ENCODE measurements at regions not wholly inside any gene's neighbourhood (a gene's known extent, or its start where the extent isn't known, plus 50 kb on each side); places are given as distances from the start of the nearest gene placed in this dataset.

DNA sequence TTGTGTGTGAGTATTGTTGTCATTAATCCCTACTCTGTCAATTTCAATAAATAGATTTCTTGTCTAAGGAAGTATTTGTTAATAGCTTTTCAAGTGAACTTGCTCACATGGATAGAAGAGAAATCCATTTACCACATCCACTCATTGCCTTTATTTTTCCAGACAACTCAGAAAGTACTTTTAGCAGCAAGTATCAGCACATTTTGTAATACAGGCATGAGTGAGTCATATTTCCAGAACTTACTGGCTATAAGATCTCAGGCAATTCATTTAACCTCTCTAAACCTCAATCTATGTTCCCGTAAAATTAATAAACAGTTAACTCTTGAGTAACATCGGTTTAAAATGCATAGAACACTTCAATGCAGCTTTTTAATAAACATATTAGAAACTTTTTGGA is 317.9 kb upstream of the PCDH7 start:
- 87% methylated on average over 2 of the region's 2 CpGs; no CpG with 5 or more reads in 1 of the 2 experiments for WGBS, 2 experiments (ENCODE audit: insufficient coverage in 1 of 2, insufficient read length in 1 of 2)
- H3K27ac ChIP-seq (ENCODE audit: low read depth, low read length), result no peak overlapping the region
- Mint-ChIP-seq H3K27ac (no peak overlapping the region), H3K4me1 (no peaks in the 10 kb centered on the region), H3K9me3 (peaks cover 3% of the 10 kb centered on the region), H3K27me3 (ENCODE audit: insufficient read depth) (no peaks in the 10 kb centered on the region), H3K4me3 (no peak overlapping the region), H3K36me3 (ENCODE audit: low read depth) (no peaks in the 10 kb centered on the region)
- H3K9ac ChIP-seq (ENCODE audit: extremely low read depth, low read length, poor library complexity, severe bottlenecking), result no peak overlapping the region
- H3K27me3 ChIP-seq (ENCODE audit: control insufficient read depth, insufficient read depth, low read length, poor library complexity, severe bottlenecking), result no peaks in the 10 kb centered on the region
- no peak for DNase-seq
- H3K36me3 ChIP-seq (ENCODE audit: control insufficient read depth, insufficient read depth, low read length), result no peaks in the 10 kb centered on the region
- H3K4me3 ChIP-seq (ENCODE audit: low read length), result no peak overlapping the region
- no peak for TF ChIP-seq CTCF (conservative IDR thresholded peaks at IDR 0.05)
- H3K4me1 ChIP-seq (ENCODE audit: control insufficient read depth, insufficient read depth, low read length), result no peaks in the 10 kb centered on the region
- H3K9me3 ChIP-seq (ENCODE audit: control insufficient read depth, low read length), result no peaks in the 10 kb centered on the region

GRCh38 chr4:30413915-30414314 is 306.3 kb upstream of the PCDH7 start:
- Mint-ChIP-seq H3K27me3 (ENCODE audit: insufficient read depth) (no peaks in the 10 kb centered on the region), H3K4me1 (no peaks in the 10 kb centered on the region), H3K36me3 (ENCODE audit: low read depth) (peaks cover 4% of the 10 kb centered on the region), H3K9me3 (peaks cover 64% of the 10 kb centered on the region), H3K27ac (no peak overlapping the region), H3K4me3 (no peak overlapping the region)
- H3K27ac ChIP-seq (ENCODE audit: low read depth, low read length), result no peak overlapping the region
- H3K4me3 ChIP-seq (ENCODE audit: low read length), result no peak overlapping the region
- no peak overlapping the region for H3K9ac ChIP-seq (ENCODE audit: extremely low read depth, low read length, poor library complexity, severe bottlenecking)
- TF ChIP-seq CTCF (conservative IDR thresholded peaks at IDR 0.05), result no peak
- no peaks in the 10 kb centered on the region for H3K36me3 ChIP-seq (ENCODE audit: control insufficient read depth, insufficient read depth, low read length)
- H3K4me1 ChIP-seq (ENCODE audit: control insufficient read depth, insufficient read depth, low read length), result no peaks in the 10 kb centered on the region
- H3K27me3 ChIP-seq (ENCODE audit: control insufficient read depth, insufficient read depth, low read length, poor library complexity, severe bottlenecking), result no peaks in the 10 kb centered on the region
- DNase-seq, result no peak
- peaks cover 72% of the 10 kb centered on the region for H3K9me3 ChIP-seq (ENCODE audit: control insufficient read depth, low read length)

DNA sequence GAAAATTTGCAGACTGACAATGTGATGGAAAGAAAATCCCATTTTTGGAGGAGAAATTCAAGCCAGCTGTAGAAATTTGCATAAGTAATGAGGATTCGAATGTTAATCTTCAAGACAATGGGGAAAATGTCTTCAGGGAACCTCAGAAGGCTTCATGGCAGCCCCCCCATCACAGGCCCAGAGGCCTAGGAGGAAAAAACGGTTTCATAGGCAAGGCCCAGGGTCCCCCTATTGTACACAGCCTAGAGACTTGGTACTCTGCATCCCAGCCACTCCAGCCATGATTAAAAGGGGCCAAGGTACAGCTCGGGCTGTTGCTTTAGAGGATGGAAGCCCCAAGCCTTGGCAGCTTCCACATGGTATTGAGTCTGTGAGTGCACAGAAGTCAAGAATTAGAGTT is 303.6 kb upstream of the PCDH7 start:
- Mint-ChIP-seq H3K27ac (no peak overlapping the region), H3K9me3 (peaks cover 67% of the 10 kb centered on the region), H3K27me3 (ENCODE audit: insufficient read depth) (no peaks in the 10 kb centered on the region), H3K4me3 (no peak overlapping the region), H3K4me1 (no peaks in the 10 kb centered on the region), H3K36me3 (ENCODE audit: low read depth) (peaks cover 4% of the 10 kb centered on the region)
- WGBS, 2 experiments (ENCODE audit: insufficient coverage in 1 of 2, insufficient read length in 1 of 2), result 82 to 93% methylated on average over 2 to 3 of the region's 3 CpGs
- H3K4me1 ChIP-seq (ENCODE audit: control insufficient read depth, insufficient read depth, low read length), result no peaks in the 10 kb centered on the region
- H3K27ac ChIP-seq (ENCODE audit: low read depth, low read length), result no peak overlapping the region
- H3K36me3 ChIP-seq (ENCODE audit: control insufficient read depth, insufficient read depth, low read length), result no peaks in the 10 kb centered on the region
- H3K9me3 ChIP-seq (ENCODE audit: control insufficient read depth, low read length), result peaks cover 70% of the 10 kb centered on the region
- peak overlapping the region; percentile 31 for H3K4me3 ChIP-seq (ENCODE audit: low read length)
- no peak for DNase-seq
- no peak overlapping the region for H3K9ac ChIP-seq (ENCODE audit: extremely low read depth, low read length, poor library complexity, severe bottlenecking)
- TF ChIP-seq CTCF (conservative IDR thresholded peaks at IDR 0.05), result no peak
- H3K27me3 ChIP-seq (ENCODE audit: control insufficient read depth, insufficient read depth, low read length, poor library complexity, severe bottlenecking), result no peaks in the 10 kb centered on the region
